Hematopoietic multipotent progenitor cell treated with erythropoietin and hydrocortisone succinate and interleukin-3 and kit ligand, for 8 days (in vitro differentiated cells): ENCODE measurements at regions not wholly inside any gene's neighbourhood (a gene's known extent, or its start where the extent isn't known, plus 50 kb on each side); places are given as distances from the start of the nearest gene placed in this dataset.

Source experiments
- DNase-seq: peaks from one replicate; pipeline ENCODE4 v3.0.0-alpha.2; 2015

- DNase-seq: no peak
Measured at GRCh38 chr1:90778486-90778885, 61.4 kb upstream of the BARHL2 start.

- DNase-seq: no peak
Measured at GRCh38 chr1:90773812-90774211, 56.7 kb upstream of the BARHL2 start.

- no peak for DNase-seq
Measured at GRCh38 chr1:90768826-90769225, 51.7 kb upstream of the BARHL2 start.

- no peak for DNase-seq
Measured at GRCh38 chr1:90768098-90768497, 51.0 kb upstream of the BARHL2 start.
